ENCODE measurements at regions not wholly inside any gene's neighbourhood (a gene's known extent, or its start where the extent isn't known, plus 50 kb on each side); places are given as distances from the start of the nearest gene placed in this dataset.

- no peak for TF ChIP-seq CTCF (IDR thresholded peaks at IDR 0.05)
- no peak for TF ChIP-seq POLR2A (IDR thresholded peaks at IDR 0.05)
These were observed 74.3 kb upstream of the CES5A start for GRCh38 chr16:55949518-55949917.
